H7 (cell line): ENCODE measurements at regions not wholly inside any gene's neighbourhood (a gene's known extent, or its start where the extent isn't known, plus 50 kb on each side); places are given as distances from the start of the nearest gene placed in this dataset.
"Not testable (repeated sequence)": the region's sequence is repeated elsewhere in the genome, so short reads cannot be mapped to it uniquely, and the experiment has no call there.

Experiments used
- DNase-seq: peaks from one replicate; pipeline ENCODE4 v3.0.0; 2012
- H3K27me3 ChIP-seq: 2 replicates; pipeline ENCODE4 v1.6.0; 2011; ENCODE audit warnings: mild to moderate bottlenecking, low read length; ENCODE audit not compliant: control insufficient read depth, insufficient read depth
- H3K36me3 ChIP-seq: replicated peaks from 2 replicates; pipeline ENCODE4 v1.5.1; 2011; ENCODE audit warnings: low read length; ENCODE audit not compliant: control insufficient read depth, insufficient read depth
- H3K4me3 ChIP-seq: 2 replicates; pipeline ENCODE4 v1.5.1; 2011; ENCODE audit warnings: low read depth, mild to moderate bottlenecking, control low read depth, low read length, moderate library complexity; ENCODE audit not compliant: insufficient read depth

DNA sequence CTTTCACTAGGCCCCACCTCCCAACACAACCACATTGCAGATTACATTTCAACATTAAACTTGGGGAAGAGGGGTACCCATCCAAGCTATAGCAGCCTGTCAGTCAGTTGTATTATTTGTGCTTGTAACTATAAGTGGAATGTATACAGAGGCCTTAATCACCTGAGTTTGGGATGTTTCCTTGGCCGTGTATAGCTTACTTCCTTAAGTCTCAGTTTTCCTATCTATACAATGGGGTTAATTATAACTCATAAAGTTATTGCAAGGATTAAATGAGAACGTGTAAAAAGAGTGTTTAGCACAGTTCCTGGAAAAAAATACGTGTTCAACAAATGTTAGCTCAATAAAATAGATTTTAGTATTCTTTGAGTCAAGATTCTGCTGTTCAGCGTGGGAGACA, 165.5 kb upstream of the FAM20A start:
- no peak for DNase-seq
- H3K27me3 ChIP-seq, result no peaks in the 10 kb centered on the region
- H3K4me3 ChIP-seq, result no peak overlapping the region
- H3K36me3 ChIP-seq, result no peaks in the 10 kb centered on the region

- H3K4me3 ChIP-seq, result no peak overlapping the region
- no peaks in the 10 kb centered on the region for H3K36me3 ChIP-seq
- no peaks in the 10 kb centered on the region for H3K27me3 ChIP-seq
- no peak for DNase-seq
Measured at GRCh38 chr17:68763562-68763961, 162.4 kb upstream of the FAM20A start.

DNA sequence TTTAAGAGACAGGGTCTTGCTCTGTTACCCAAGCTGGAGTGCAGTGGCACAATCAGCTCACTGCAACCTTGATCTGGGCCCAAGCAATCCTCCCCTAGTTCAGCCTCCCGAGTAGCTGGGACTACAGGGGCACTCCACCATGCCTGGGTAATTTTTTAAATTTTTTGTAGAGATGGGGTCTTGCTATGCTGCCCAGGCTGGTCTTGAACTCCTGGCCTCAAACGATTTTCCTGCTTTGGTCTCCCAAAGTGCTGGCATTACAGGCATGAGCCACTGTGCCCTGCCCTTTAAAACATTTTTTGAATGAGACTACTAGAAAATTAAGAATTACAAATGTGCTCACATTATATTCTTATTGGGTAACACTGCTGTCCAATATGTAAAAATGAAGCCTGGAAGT, 161.7 kb upstream of the FAM20A start:
- H3K27me3 ChIP-seq, result no peaks in the 10 kb centered on the region
- H3K4me3 ChIP-seq, result no peak overlapping the region
- no peaks in the 10 kb centered on the region for H3K36me3 ChIP-seq
- no peak for DNase-seq

GRCh38 chr17:68760141-68760475, 158.9 kb upstream of the FAM20A start:
- DNase-seq, result no peak
- Histone ChIP-seq H3K36me3 (no peaks in the 10 kb centered on the region), H3K27me3 (no peaks in the 10 kb centered on the region), H3K4me3 (no peak overlapping the region)

- no peak overlapping the region for H3K4me3 ChIP-seq
Measured at GRCh38 chr17:68759343-68760140, 158.4 kb upstream of the FAM20A start.

DNA sequence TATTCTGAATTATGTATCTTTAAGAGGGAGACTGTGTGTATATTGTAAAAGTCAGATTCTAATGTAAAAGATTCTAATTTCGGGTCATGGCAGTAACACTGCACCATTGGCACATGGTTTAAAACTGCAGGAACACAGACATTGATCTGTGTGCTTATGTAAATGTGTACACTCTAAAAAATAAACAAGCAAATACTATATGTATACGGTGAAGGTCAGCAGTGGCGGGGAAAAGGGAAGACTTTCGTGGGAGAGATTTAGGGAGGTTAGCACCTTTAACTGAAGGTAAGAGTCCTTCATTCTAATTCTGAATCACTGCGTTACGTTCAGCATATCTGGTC, 157.8 kb upstream of the FAM20A start:
- Histone ChIP-seq H3K4me3 (no peak overlapping the region), H3K36me3 (no peaks in the 10 kb centered on the region), H3K27me3 (no peaks in the 10 kb centered on the region)
- DNase-seq, result no peak

More at GRCh38 chr17:68759343-68760140, 158.4 kb upstream of the FAM20A start:
- Histone ChIP-seq H3K36me3 (no peaks in the 10 kb centered on the region), H3K27me3 (no peaks in the 10 kb centered on the region)
- DNase-seq, result peak; percentile 80

GRCh38 chr17:68757866-68758757, 156.9 kb upstream of the FAM20A start:
- H3K4me3 ChIP-seq, DNase-seq, H3K27me3 ChIP-seq, H3K36me3 ChIP-seq: not testable (repeated sequence)

DNA sequence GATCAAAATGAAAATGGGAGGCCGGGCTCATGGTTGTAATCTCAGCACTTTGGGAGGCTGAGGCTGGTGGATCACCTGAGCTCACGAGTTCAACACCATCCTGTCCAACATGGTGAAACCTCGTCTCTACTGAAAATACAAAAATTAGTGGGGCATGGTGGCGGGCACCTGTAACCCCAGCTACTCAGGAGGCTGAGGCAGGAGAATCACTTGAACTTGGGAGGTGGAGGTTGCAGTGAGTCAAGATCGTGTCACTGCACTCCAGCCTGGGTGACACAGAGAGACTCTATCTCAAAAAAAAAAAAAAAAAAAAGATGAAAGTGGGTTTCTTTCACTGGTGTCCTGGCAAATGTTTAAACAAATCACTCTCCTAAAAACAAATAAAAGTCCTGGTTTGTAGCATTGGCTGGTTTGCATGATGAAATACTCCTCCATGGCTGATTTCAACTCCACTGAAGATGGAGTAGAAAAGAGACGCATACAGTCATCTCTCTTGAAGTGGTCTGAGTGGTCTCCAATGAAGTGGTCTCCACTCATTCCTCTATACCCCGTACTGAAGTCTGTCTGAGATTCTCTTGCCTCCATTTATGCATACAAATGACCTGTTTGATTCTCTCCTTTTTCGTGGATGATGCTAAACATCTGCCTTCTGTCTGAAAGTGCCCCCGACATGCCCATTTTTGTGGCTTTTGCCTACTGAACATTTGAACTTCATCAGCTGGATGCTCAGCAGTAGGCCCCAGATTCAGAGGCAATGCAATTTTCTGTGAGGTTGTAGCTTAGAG, 153.0 kb upstream of the FAM20A start:
- no peaks in the 10 kb centered on the region for H3K27me3 ChIP-seq

GRCh38 chr17:68750208-68750562, 149.0 kb upstream of the FAM20A start:
- DNase-seq, result no peak
- no peak overlapping the region for H3K4me3 ChIP-seq
- no peaks in the 10 kb centered on the region for H3K27me3 ChIP-seq
- H3K36me3 ChIP-seq, result no peaks in the 10 kb centered on the region

More for the DNA sequence above, 153.0 kb upstream of the FAM20A start:
- no peak for DNase-seq
- H3K4me3 ChIP-seq, result no peak overlapping the region
- no peaks in the 10 kb centered on the region for H3K36me3 ChIP-seq

- DNase-seq, result no peak
- no peaks in the 10 kb centered on the region for H3K27me3 ChIP-seq
- H3K36me3 ChIP-seq, result no peaks in the 10 kb centered on the region
- no peak overlapping the region for H3K4me3 ChIP-seq
Measured at GRCh38 chr17:68749349-68750207, 148.4 kb upstream of the FAM20A start.

- Histone ChIP-seq H3K27me3 (no peaks in the 10 kb centered on the region), H3K4me3 (no peak overlapping the region), H3K36me3 (no peaks in the 10 kb centered on the region)
- no peak for DNase-seq
Measured at GRCh38 chr17:68748381-68748780, 147.2 kb upstream of the FAM20A start.

DNA sequence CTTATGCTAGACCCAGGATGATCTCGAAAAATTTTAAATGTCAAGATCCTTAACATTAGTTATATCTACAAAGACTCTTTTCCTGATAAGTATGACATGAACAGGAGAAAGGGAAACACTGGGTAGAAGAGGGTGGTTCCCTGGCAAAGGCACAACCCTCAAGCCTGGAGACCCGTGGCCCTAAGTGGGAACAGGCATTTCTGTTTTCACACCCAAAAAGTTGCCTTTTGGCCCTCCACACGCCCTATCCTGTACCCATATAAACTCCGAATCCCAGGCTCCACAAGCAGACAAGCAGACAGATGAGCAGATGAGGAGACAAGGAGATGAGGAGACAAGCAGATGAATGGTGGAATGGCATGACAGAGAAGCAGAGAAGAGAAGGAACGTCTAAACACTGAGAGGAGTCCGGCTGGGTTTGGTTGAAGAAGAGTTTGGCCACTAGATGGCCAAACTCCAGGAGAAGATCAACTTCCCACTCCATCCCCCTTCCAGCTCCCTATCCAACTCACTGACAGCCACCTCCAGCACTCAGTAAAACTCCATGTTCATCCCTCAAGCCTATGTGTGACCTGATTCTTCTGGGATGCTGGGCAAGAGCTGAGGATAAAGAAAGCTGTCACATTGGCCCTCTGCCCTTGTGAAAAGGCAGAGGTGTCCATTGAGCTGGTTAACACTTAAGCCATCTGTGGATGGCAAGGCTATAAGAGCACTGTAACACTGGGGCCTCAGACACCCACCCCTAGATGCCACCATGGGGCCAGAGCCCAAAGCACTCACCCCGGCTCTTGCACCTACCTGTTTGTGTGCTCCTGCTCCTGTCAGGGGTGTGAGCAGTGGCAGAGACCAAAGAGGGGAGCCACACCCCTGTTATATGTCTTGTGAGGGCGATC, 139.6 kb upstream of the FAM20A start:
- Histone ChIP-seq H3K36me3 (no peaks in the 10 kb centered on the region), H3K4me3 (no peak overlapping the region), H3K27me3 (no peaks in the 10 kb centered on the region)
- DNase-seq, result no peak

DNA sequence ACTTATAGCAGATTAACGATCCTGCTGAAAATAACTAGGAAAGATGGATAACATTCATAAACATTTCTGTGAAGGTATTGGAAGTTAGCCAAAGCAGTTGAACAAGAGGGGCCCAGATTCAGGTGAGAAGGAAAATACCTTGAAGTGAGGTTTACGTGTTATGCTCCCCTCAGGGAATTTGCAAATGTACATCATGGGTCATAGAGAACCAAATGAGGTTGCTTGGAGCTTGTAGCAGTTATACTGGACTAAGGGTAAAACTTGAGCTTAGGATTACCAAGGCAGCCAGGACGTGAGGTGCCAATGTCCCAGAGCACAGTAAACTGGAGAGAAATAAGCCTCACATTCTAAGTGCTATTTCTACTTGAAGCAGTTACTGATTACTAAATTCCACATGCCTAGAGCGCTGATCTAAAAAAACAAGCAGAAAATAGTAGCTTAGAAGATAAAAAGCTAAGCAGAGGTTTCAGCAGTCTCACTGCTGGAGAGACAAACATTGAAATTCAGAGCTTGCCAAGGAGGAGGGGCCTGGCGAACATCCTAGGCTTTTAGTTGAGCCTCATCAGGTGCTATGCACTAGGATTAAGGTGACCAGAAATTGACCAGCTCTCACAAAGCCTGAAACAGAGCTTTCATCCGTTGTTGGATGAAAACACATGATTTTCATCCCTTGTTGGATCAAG, 136.7 kb upstream of the FAM20A start:
- DNase-seq, result no peak
- Histone ChIP-seq H3K27me3 (no peaks in the 10 kb centered on the region), H3K36me3 (no peaks in the 10 kb centered on the region), H3K4me3 (no peak overlapping the region)
